Breast epithelium (tissue), 4 donors: ENCODE measurements at regions not wholly inside any gene's neighbourhood (a gene's known extent, or its start where the extent isn't known, plus 50 kb on each side); places are given as distances from the start of the nearest gene placed in this dataset.
A peak's percentile ranks its signal among the peaks of the same experiment; 100 is the strongest.
"Not testable (repeated sequence)": the region's sequence is repeated elsewhere in the genome, so short reads cannot be mapped to it uniquely, and the experiment has no call there.

Experiments used
- DNase-seq, 2 donors: peaks; one replicate each; pipeline ENCODE4 v3.0.0-alpha.2; 2019; ENCODE audit warnings: low spot score in 2 of 2
- H3K27ac ChIP-seq, 2 donors: fragments of 200-600 bp; sonication (generic) in 1 of 2; one replicate each; pipeline ENCODE4 v1.5.1; 2016 to 2019; ENCODE audit warnings: mild to moderate bottlenecking in 1 of 2
- H3K27me3 ChIP-seq, 2 donors: fragments of 200-600 bp; sonication (generic) in 1 of 2; one replicate each; pipeline versions ENCODE4 v1.5.1 to v1.6.0; 2017 to 2019; ENCODE audit warnings: control low read depth in 1 of 2, mild to moderate bottlenecking in 1 of 2
- H3K36me3 ChIP-seq: fragments of 200-600 bp; one replicate; pipeline ENCODE4 v1.5.1; 2019
- H3K4me1 ChIP-seq, 2 donors: fragments of 200-600 bp; sonication (generic); one replicate each; pipeline ENCODE4 v1.5.1; 2016 to 2019; ENCODE audit warnings: control low read depth in 1 of 2
- H3K4me3 ChIP-seq, 3 donors: fragments of 200-600 bp; sonication (generic); 1 replicate in 2 of 3; 2 replicates in 1 of 3; pipeline ENCODE4 v1.5.1; 2016 to 2019; ENCODE audit warnings: mild to moderate bottlenecking in 3 of 3, moderate library complexity in 2 of 3
- H3K9me3 ChIP-seq, 2 donors: fragments of 200-600 bp; sonication (generic) in 1 of 2; one replicate each; pipeline ENCODE4 v1.5.1; 2016 to 2019; ENCODE audit warnings: control low read depth in 1 of 2
- CTCF ChIP-seq, 3 donors: fragments of 450-650 bp; IDR thresholded peaks; one replicate each; pipeline ENCODE4 v1.5.1; 2016 to 2017; ENCODE audit warnings: antibody characterized with exemption in 3 of 3, mild to moderate bottlenecking in 3 of 3, moderate library complexity in 3 of 3
- POLR2A ChIP-seq: fragments of 450-650 bp; IDR thresholded peaks from one replicate; pipeline ENCODE4 v1.6.1; 2016; ENCODE audit warnings: antibody characterized with exemption, mild to moderate bottlenecking, moderate library complexity
- POLR2AphosphoS5 ChIP-seq, 3 donors: sonication (generic); formaldehyde crosslinking; IDR thresholded peaks; one replicate each; pipeline ENCODE4 v1.6.1; 2017; ENCODE audit warnings: antibody characterized with exemption in 3 of 3
- intact Hi-C: fragments of 100-400 bp; cut with DNase I; formaldehyde crosslinking; loops from one replicate; pipeline ENCODE4 v1.15.1; 2023; ENCODE audit warnings: low total_unique reads

- intact Hi-C loops, H3K4me1 ChIP-seq, H3K4me3 ChIP-seq, DNase-seq, H3K9me3 ChIP-seq, H3K27me3 ChIP-seq, H3K36me3 ChIP-seq, H3K27ac ChIP-seq: not testable (repeated sequence)
These were observed 96.0 kb downstream of the MRPL57 start for GRCh38 chr13:21272439-21272838.

- H3K9me3 ChIP-seq, H3K4me3 ChIP-seq, H3K36me3 ChIP-seq, H3K27me3 ChIP-seq, H3K27ac ChIP-seq, intact Hi-C loops, H3K4me1 ChIP-seq, DNase-seq: not testable (repeated sequence)
These were observed 98.0 kb downstream of the MRPL57 start for GRCh38 chr13:21274457-21274856.

GRCh38 chr13:21282065-21282464 is 105.6 kb downstream of the MRPL57 start:
- Histone ChIP-seq H3K36me3 (no peaks in the 10 kb centered on the region), H3K9me3 (no peaks in the 10 kb centered on the region), H3K4me1 (no peaks in the 10 kb centered on the region), H3K27ac (no peak overlapping the region), H3K4me3 (no peak overlapping the region), H3K27me3 (no peaks in the 10 kb centered on the region)
- DNase-seq: no peak
- no peak for TF ChIP-seq POLR2AphosphoS5 (IDR thresholded peaks at IDR 0.05)
- TF ChIP-seq POLR2A: no peak
- TF ChIP-seq CTCF (IDR thresholded peaks at IDR 0.05): no peak
- intact Hi-C loops: no loop called here

GRCh38 chr13:21287331-21287907 is 111.0 kb downstream of the MRPL57 start:
- TF ChIP-seq POLR2AphosphoS5 (IDR thresholded peaks at IDR 0.05) (no peak), CTCF (IDR thresholded peaks at IDR 0.05) (no peak), POLR2A (no peak)
- Histone ChIP-seq H3K9me3 (no peaks in the 10 kb centered on the region), H3K36me3 (no peaks in the 10 kb centered on the region), H3K27me3 (no peaks in the 10 kb centered on the region), H3K4me3 (no peak overlapping the region), H3K4me1 (no peaks in the 10 kb centered on the region), H3K27ac (no peak overlapping the region)
- intact Hi-C loops: no loop called here
- no peak for DNase-seq

- Histone ChIP-seq H3K4me1 (no peaks in the 10 kb centered on the region), H3K4me3 (no peak overlapping the region), H3K9me3 (no peaks in the 10 kb centered on the region), H3K36me3 (no peaks in the 10 kb centered on the region), H3K27ac (no peak overlapping the region), H3K27me3 (no peaks in the 10 kb centered on the region)
- TF ChIP-seq POLR2AphosphoS5 (IDR thresholded peaks at IDR 0.05): no peak
- no peak for TF ChIP-seq POLR2A
- no peak for TF ChIP-seq CTCF (IDR thresholded peaks at IDR 0.05)
- DNase-seq: no peak
- intact Hi-C loops: no loop called here
These were observed 113.0 kb downstream of the MRPL57 start for GRCh38 chr13:21289475-21289874.

- H3K4me1 ChIP-seq, H3K36me3 ChIP-seq, H3K27me3 ChIP-seq, DNase-seq, H3K27ac ChIP-seq, H3K9me3 ChIP-seq, intact Hi-C loops, H3K4me3 ChIP-seq: not testable (repeated sequence)
These were observed 114.1 kb downstream of the MRPL57 start for GRCh38 chr13:21290442-21291002.

GRCh38 chr13:21291840-21292239 is 115.4 kb downstream of the MRPL57 start:
- TF ChIP-seq POLR2AphosphoS5 (IDR thresholded peaks at IDR 0.05): no peak
- TF ChIP-seq CTCF (IDR thresholded peaks at IDR 0.05): no peak
- TF ChIP-seq POLR2A: no peak
- intact Hi-C loops: no loop called here
- no peaks in the 10 kb centered on the region for H3K9me3 ChIP-seq
- no peaks in the 10 kb centered on the region for H3K27me3 ChIP-seq
- H3K4me3 ChIP-seq: no peak overlapping the region
- H3K36me3 ChIP-seq: no peaks in the 10 kb centered on the region
- no peak overlapping the region for H3K27ac ChIP-seq
- no peaks in the 10 kb centered on the region for H3K4me1 ChIP-seq
- DNase-seq: no peak

GRCh38 chr13:21296991-21297390 is 120.5 kb downstream of the MRPL57 start:
- peak; percentile 46 to 60 for DNase-seq
- Histone ChIP-seq H3K27ac (peak overlapping the region; percentile 93 to 94), H3K4me3 (peak overlapping the region in 2 of 3 donors; percentile 17 to 94), H3K4me1 (peaks cover 0 to 14% of the 10 kb centered on the region in 2 donors)
- intact Hi-C loops, H3K27me3 ChIP-seq, H3K36me3 ChIP-seq, H3K9me3 ChIP-seq: not testable (repeated sequence)
